CD4-positive, alpha-beta memory T cell (primary cell): ENCODE measurements at regions not wholly inside any gene's neighbourhood (a gene's known extent, or its start where the extent isn't known, plus 50 kb on each side); places are given as distances from the start of the nearest gene placed in this dataset.

ENCODE experiments used
- CTCF ChIA-PET: fragments of 350-600 bp; sonication (Branson Sonifier 250); formaldehyde crosslinking; loops from one replicate; lab custom pipeline; 2021; ENCODE audit warnings: inconsistent platforms; ENCODE audit not compliant: partially characterized antibody; lab: Charles Lee
- POLR2A ChIA-PET: fragments of 350-600 bp; sonication (Branson Sonifier 250); formaldehyde crosslinking; loops from one replicate; lab custom pipeline; 2021; ENCODE audit not compliant: partially characterized antibody; lab: Charles Lee
- DNase-seq, 5 donors: peaks; one replicate each; pipeline versions ENCODE4 v3.0.0 to v3.0.0-alpha.2; 2020 to 2022; ENCODE audit warnings: mixed read lengths in 1 of 5
- H3K27ac ChIP-seq: one replicate; pipeline ENCODE4 v1.7.0; 2013; ENCODE audit warnings: low read depth, low read length
- H3K27me3 ChIP-seq: 2 replicates; pipeline ENCODE4 v1.7.0; 2013; ENCODE audit warnings: mild to moderate bottlenecking, low read length, moderate library complexity; ENCODE audit not compliant: insufficient read depth
- H3K36me3 ChIP-seq: 2 replicates; pipeline ENCODE4 v1.7.0; 2013; ENCODE audit warnings: mild to moderate bottlenecking, low read length, moderate library complexity; ENCODE audit not compliant: insufficient read depth
- H3K4me1 ChIP-seq: 2 replicates; pipeline ENCODE4 v1.7.0; 2013; ENCODE audit warnings: mild to moderate bottlenecking, low read length, moderate library complexity; ENCODE audit not compliant: insufficient read depth
- H3K4me3 ChIP-seq, 2 donors: one replicate each; pipeline ENCODE4 v1.7.0; 2013; ENCODE audit warnings: low read length in 2 of 2, mild to moderate bottlenecking in 1 of 2
- H3K9me3 ChIP-seq, 2 donors: one replicate each; pipeline ENCODE4 v1.7.0; 2013; ENCODE audit warnings: low read length in 2 of 2, control low read depth in 1 of 2; ENCODE audit not compliant: control insufficient read depth in 1 of 2
- H3K27ac Mint-ChIP-seq, 7 donors: one replicate each; pipeline ENCODE4 v1.8.0; 2020 to 2021; ENCODE audit warnings: mixed read lengths in 7 of 7, mild to moderate bottlenecking in 6 of 7, inconsistent platforms in 3 of 7, moderate library complexity in 3 of 7
- H3K27me3 Mint-ChIP-seq, 2 donors: one replicate each; pipeline ENCODE4 v1.8.0; 2020 to 2021; ENCODE audit warnings: mixed read lengths in 2 of 2
- H3K36me3 Mint-ChIP-seq, 2 donors: one replicate each; pipeline ENCODE4 v1.8.0; 2020 to 2021; ENCODE audit warnings: mixed read lengths in 2 of 2, inconsistent platforms in 1 of 2, mild to moderate bottlenecking in 1 of 2
- H3K4me1 Mint-ChIP-seq, 4 donors: one replicate each; pipeline ENCODE4 v1.8.0; 2020 to 2021; ENCODE audit warnings: mixed read lengths in 4 of 4, mild to moderate bottlenecking in 1 of 4
- H3K4me3 Mint-ChIP-seq, 8 donors: one replicate each; pipeline ENCODE4 v1.8.0; 2020 to 2021; ENCODE audit warnings: mixed read lengths in 8 of 8, mild to moderate bottlenecking in 7 of 8, moderate library complexity in 6 of 8, inconsistent platforms in 3 of 8
- H3K9me3 Mint-ChIP-seq, 8 donors: one replicate each; pipeline ENCODE4 v1.8.0; 2020 to 2021; ENCODE audit warnings: mixed read lengths in 8 of 8, mild to moderate bottlenecking in 5 of 8, inconsistent platforms in 3 of 8, moderate library complexity in 1 of 8
- intact Hi-C: fragments of 100-400 bp; cut with micrococcal nuclease; formaldehyde crosslinking; loops from one replicate; pipeline ENCODE4 v1.15.1; 2023

DNA sequence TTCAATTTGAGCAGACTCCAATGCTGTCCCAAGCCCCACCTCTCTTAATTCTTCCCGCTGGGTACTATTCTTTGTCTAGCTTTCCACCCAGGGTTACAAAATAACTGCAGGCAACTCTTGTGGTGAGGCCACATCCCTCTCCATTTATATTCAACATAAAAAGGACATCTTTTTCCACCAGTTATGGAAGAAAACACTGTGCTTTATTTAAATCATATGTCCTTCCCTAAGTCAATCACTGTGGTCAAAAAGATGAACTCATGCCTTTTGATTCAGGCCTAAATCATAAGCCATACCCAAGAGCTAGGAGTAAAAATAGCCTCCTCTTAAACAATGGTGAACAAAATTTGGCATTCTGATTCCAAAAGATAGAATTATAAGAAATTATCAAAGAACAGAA lies 386.0 kb downstream of the SEMA3D start:
- no peaks in the 10 kb centered on the region for H3K9me3 ChIP-seq
- Mint-ChIP-seq H3K27ac (no peak overlapping the region), H3K9me3 (peaks cover 0 to 17% (median 7%) of the 10 kb centered on the region in 8 donors), H3K4me3 (no peak overlapping the region), H3K4me1 (no peaks in the 10 kb centered on the region), H3K36me3 (no peaks in the 10 kb centered on the region), H3K27me3 (no peaks in the 10 kb centered on the region)
- no peak overlapping the region for H3K27ac ChIP-seq
- H3K27me3 ChIP-seq, result no peaks in the 10 kb centered on the region
- intact Hi-C loops, result no loop called here
- no peaks in the 10 kb centered on the region for H3K4me1 ChIP-seq
- no peak overlapping the region for H3K4me3 ChIP-seq
- DNase-seq, result no peak
- H3K36me3 ChIP-seq, result no peaks in the 10 kb centered on the region
- ChIA-PET CTCF (no interaction called here), POLR2A (no interaction called here)

DNA sequence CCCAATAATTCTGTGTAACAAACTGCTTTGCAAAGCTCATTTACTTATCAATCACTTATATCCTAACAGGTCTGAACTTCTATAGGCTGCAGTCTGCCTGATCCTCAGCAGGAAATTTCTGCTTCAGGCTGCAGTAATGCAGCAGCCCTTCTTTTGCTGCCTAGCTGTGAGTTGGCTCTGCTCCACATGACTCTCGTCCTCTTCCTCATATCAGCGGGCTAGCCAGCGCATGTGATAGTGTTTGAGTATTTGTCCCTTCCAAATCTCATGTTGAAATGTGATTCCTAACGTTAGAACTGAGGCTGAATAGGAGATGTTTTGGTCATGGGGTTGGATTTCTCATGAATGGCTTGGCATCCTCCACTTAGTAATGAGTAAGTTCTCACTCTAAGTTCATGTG lies 387.8 kb downstream of the SEMA3D start:
- Mint-ChIP-seq H3K9me3 (peaks cover 0 to 15% (median 5%) of the 10 kb centered on the region in 8 donors), H3K36me3 (no peaks in the 10 kb centered on the region), H3K27me3 (no peaks in the 10 kb centered on the region), H3K4me1 (no peaks in the 10 kb centered on the region), H3K27ac (no peak overlapping the region), H3K4me3 (no peak overlapping the region)
- ChIA-PET CTCF (no interaction called here), POLR2A (no interaction called here)
- Histone ChIP-seq H3K36me3 (no peaks in the 10 kb centered on the region), H3K4me1 (no peaks in the 10 kb centered on the region), H3K27ac (no peak overlapping the region), H3K9me3 (no peaks in the 10 kb centered on the region), H3K27me3 (no peaks in the 10 kb centered on the region), H3K4me3 (no peak overlapping the region)
- intact Hi-C loops, result no loop called here
- DNase-seq, result no peak

DNA sequence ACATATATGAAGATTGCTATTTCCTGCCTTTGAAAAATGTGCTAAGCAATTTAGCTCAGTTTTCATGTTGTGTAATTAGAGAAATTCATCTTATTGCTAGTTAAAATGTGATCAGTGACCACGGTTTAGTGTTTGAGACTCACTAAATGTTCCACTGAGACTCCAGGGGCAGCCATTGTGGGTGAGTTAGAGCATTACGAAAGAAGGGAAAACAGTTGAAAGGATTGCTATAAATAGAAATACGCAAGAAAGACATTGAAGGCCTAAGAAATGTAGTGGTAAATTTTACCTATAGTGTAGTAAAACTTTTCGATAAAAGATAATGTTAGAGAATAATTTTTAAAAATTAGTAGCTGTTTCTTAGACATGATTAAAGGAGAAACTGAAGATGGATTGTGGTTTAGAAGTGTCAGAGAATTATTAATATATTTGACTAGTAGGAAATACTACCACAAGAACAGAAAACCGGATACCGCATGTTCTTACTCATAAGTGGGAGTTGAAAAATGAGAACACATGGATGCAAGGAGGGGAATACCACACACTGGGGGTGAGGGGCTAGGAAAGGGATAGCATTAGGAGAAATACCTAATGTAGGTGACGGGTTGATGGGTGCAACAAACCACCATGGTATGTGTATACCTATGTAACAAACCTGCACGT lies 394.5 kb downstream of the SEMA3D start:
- no peaks in the 10 kb centered on the region for H3K9me3 ChIP-seq
- ChIA-PET CTCF (no interaction called here), POLR2A (no interaction called here)
- H3K27ac ChIP-seq, result no peak overlapping the region
- DNase-seq, result no peak
- no peak overlapping the region for H3K4me3 ChIP-seq
- intact Hi-C loops, result no loop called here
- peak overlapping the region in 1 of 7 donors; percentile 55 for H3K27ac Mint-ChIP-seq
- no peaks in the 10 kb centered on the region for H3K27me3 Mint-ChIP-seq
- no peaks in the 10 kb centered on the region for H3K36me3 Mint-ChIP-seq
- H3K4me1 Mint-ChIP-seq, result no peaks in the 10 kb centered on the region
- peaks cover 0 to 8% (median 4%) of the 10 kb centered on the region in 8 donors for H3K9me3 Mint-ChIP-seq
- no peak overlapping the region for H3K4me3 Mint-ChIP-seq
- no peaks in the 10 kb centered on the region for H3K4me1 ChIP-seq
- H3K27me3 ChIP-seq, result no peaks in the 10 kb centered on the region
- H3K36me3 ChIP-seq, result no peaks in the 10 kb centered on the region

DNA sequence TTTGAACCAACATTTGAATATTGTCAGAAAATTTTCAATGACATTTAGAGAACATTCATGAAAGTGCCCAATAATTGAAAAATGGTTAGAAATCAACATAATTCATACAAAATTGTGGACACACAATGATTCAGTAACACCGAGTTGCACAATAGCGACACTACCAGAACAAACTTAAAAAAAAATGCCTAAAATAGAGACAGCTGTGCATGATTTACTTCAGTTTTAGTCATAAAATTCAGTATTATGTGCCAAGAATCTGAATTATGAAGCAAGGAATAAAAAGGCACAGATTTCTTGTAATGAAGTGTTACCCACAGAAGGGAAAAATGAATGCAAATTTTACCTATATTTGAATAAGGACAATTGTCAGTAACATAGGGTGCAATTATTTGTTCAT lies 396.0 kb downstream of the SEMA3D start:
- POLR2A ChIA-PET, result no interaction called here

DNA sequence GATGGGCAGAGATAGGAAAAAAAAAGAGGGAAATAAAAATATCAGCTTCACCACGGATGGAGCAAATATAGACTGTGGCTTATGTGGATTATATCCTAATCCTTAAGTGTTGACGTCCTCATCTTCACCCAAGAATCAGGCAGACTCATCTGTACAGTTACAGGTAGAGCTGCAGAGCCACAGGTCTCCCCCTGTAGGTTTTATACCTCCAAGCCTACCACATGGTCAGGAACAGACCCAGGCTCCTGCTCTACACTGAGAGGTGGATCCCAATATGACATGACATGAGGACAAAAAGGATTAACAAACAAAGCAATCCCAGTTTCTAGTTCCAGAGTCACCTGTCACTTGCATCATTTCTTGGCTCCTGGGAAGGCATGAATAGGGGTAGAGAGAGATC lies 400.8 kb downstream of the SEMA3D start:
- CTCF ChIA-PET, result no interaction called here
- Mint-ChIP-seq H3K36me3 (no peaks in the 10 kb centered on the region), H3K4me3 (no peak overlapping the region), H3K27me3 (no peaks in the 10 kb centered on the region), H3K27ac (no peak overlapping the region), H3K9me3 (no peaks in the 10 kb centered on the region), H3K4me1 (no peaks in the 10 kb centered on the region)
- H3K4me1 ChIP-seq, result no peaks in the 10 kb centered on the region
- DNase-seq, result no peak
- POLR2A ChIA-PET, result no interaction called here
- no peak overlapping the region for H3K4me3 ChIP-seq
- no peaks in the 10 kb centered on the region for H3K36me3 ChIP-seq
- intact Hi-C loops, result no loop called here
- no peaks in the 10 kb centered on the region for H3K9me3 ChIP-seq
- H3K27ac ChIP-seq, result no peak overlapping the region
- no peaks in the 10 kb centered on the region for H3K27me3 ChIP-seq

More for the DNA sequence above, 396.0 kb downstream of the SEMA3D start:
- H3K27ac Mint-ChIP-seq, result no peak overlapping the region
- H3K9me3 Mint-ChIP-seq, result peaks cover 0 to 4% (median 0%) of the 10 kb centered on the region in 8 donors
- no peaks in the 10 kb centered on the region for H3K4me1 ChIP-seq
- CTCF ChIA-PET, result no interaction called here
- no peaks in the 10 kb centered on the region for H3K27me3 Mint-ChIP-seq
- DNase-seq, result no peak
- intact Hi-C loops, result no loop called here
- H3K9me3 ChIP-seq, result no peaks in the 10 kb centered on the region
- no peaks in the 10 kb centered on the region for H3K27me3 ChIP-seq
- no peaks in the 10 kb centered on the region for H3K4me1 Mint-ChIP-seq
- H3K36me3 Mint-ChIP-seq, result no peaks in the 10 kb centered on the region
- H3K27ac ChIP-seq, result no peak overlapping the region
- H3K4me3 Mint-ChIP-seq, result no peak overlapping the region
- H3K4me3 ChIP-seq, result no peak overlapping the region
- H3K36me3 ChIP-seq, result no peaks in the 10 kb centered on the region

DNA sequence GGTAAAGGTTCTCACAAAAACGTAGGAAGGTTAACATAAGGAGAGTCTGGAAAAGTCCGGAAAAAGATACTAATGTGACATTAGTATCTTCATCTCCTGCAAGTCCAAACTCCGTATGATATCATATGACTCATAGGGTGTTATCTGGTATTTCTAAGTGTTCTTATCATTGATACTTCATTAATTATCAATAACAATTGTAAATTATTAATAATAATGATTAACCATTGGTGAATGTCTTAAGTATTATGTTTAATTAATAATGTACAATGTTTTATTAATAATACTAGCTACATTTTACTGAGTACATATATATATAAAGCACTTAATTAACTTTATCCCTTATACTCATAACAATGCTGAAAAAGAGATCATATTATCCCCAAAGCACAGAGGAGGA lies 402.4 kb downstream of the SEMA3D start:
- POLR2A ChIA-PET, result no interaction called here
- Mint-ChIP-seq H3K4me3 (no peak overlapping the region), H3K4me1 (no peaks in the 10 kb centered on the region), H3K27ac (no peak overlapping the region), H3K27me3 (no peaks in the 10 kb centered on the region), H3K9me3 (peaks cover 0 to 2% (median 0%) of the 10 kb centered on the region in 8 donors), H3K36me3 (no peaks in the 10 kb centered on the region)
- CTCF ChIA-PET, result no interaction called here
- intact Hi-C loops, result no loop called here
- Histone ChIP-seq H3K36me3 (no peaks in the 10 kb centered on the region), H3K4me1 (no peaks in the 10 kb centered on the region), H3K27ac (no peak overlapping the region), H3K4me3 (no peak overlapping the region), H3K27me3 (no peaks in the 10 kb centered on the region), H3K9me3 (no peaks in the 10 kb centered on the region)
- DNase-seq, result no peak

DNA sequence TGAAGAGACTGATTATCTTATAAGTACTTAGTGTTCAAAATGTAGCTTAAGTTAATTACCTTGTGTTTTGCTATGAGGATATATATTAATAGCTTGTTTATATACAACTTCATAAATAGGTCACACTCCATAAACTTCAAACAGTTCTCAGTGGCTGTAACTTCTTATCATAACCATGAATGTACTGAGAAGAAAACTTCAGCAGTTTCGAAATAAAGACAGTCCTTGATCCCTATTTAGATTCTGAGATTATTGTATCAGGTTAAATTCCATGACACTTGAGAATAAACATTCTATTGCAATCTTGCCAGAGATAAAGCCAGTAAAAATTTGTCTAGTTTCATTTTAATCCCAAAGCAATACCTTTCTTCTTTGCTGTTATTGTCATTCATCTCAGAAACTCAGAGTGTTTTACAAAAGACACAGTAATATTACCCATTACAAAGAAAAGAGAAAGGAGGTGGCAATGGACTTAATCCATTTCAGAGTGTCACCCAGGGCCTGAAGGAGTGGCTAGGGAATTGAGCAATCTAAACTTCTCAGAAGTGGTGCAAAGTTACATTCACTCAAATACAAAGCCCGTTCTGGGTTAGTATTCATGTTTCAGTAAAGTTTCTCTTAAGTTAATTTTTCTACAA lies 403.6 kb downstream of the SEMA3D start:
- CTCF ChIA-PET, result no interaction called here

More for the DNA sequence above, 403.6 kb downstream of the SEMA3D start:
- Mint-ChIP-seq H3K4me1 (no peaks in the 10 kb centered on the region), H3K27ac (no peak overlapping the region), H3K9me3 (peaks cover 0 to 4% (median 0%) of the 10 kb centered on the region in 8 donors), H3K27me3 (no peaks in the 10 kb centered on the region), H3K36me3 (no peaks in the 10 kb centered on the region), H3K4me3 (no peak overlapping the region)
- Histone ChIP-seq H3K4me3 (no peak overlapping the region), H3K27me3 (no peaks in the 10 kb centered on the region), H3K36me3 (no peaks in the 10 kb centered on the region), H3K9me3 (no peaks in the 10 kb centered on the region), H3K4me1 (no peaks in the 10 kb centered on the region), H3K27ac (no peak overlapping the region)
- no peak for DNase-seq
- POLR2A ChIA-PET, result no interaction called here
- intact Hi-C loops, result no loop called here
